Fibroblast of villous mesenchyme (primary cell): ENCODE measurements at regions not wholly inside any gene's neighbourhood (a gene's known extent, or its start where the extent isn't known, plus 50 kb on each side); places are given as distances from the start of the nearest gene placed in this dataset.

Experiments used
- DNase-seq: peaks from one replicate; pipeline ENCODE4 v3.0.0-alpha.2; 2010; ENCODE audit warnings: low read depth
- H3K4me3 ChIP-seq: 2 replicates; pipeline ENCODE4 v1.5.1; 2011; ENCODE audit warnings: low read depth, mild to moderate bottlenecking, low read length
- TF ChIP-seq, protein P1 (sequence below): IDR thresholded peaks from 2 replicates; pipeline ENCODE4 v1.5.1; 2012; ENCODE audit warnings: low read depth, mild to moderate bottlenecking, low read length; ENCODE audit not compliant: insufficient read depth

DNA sequence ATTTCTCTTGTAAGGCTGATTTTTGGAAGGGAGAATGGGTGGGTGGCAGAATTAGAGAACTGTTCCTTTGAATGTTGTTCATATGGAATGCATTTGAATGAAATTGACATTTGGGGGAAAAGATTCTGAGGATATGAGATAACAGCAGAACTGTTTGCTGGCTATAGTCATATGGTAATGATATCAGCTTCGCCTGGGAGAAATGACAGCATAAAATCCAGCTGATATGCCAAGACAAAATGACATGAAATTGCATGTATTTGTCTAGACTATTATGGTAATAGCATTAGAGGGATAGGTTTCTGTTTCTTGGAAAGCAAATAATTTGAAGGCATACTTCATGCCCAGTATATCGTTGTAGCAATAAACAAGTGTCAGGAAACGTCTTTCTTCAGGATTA is 150.8 kb upstream of the SPATS2L start:
- TF ChIP-seq, protein P1, sequence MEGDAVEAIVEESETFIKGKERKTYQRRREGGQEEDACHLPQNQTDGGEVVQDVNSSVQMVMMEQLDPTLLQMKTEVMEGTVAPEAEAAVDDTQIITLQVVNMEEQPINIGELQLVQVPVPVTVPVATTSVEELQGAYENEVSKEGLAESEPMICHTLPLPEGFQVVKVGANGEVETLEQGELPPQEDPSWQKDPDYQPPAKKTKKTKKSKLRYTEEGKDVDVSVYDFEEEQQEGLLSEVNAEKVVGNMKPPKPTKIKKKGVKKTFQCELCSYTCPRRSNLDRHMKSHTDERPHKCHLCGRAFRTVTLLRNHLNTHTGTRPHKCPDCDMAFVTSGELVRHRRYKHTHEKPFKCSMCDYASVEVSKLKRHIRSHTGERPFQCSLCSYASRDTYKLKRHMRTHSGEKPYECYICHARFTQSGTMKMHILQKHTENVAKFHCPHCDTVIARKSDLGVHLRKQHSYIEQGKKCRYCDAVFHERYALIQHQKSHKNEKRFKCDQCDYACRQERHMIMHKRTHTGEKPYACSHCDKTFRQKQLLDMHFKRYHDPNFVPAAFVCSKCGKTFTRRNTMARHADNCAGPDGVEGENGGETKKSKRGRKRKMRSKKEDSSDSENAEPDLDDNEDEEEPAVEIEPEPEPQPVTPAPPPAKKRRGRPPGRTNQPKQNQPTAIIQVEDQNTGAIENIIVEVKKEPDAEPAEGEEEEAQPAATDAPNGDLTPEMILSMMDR = no peak

DNA sequence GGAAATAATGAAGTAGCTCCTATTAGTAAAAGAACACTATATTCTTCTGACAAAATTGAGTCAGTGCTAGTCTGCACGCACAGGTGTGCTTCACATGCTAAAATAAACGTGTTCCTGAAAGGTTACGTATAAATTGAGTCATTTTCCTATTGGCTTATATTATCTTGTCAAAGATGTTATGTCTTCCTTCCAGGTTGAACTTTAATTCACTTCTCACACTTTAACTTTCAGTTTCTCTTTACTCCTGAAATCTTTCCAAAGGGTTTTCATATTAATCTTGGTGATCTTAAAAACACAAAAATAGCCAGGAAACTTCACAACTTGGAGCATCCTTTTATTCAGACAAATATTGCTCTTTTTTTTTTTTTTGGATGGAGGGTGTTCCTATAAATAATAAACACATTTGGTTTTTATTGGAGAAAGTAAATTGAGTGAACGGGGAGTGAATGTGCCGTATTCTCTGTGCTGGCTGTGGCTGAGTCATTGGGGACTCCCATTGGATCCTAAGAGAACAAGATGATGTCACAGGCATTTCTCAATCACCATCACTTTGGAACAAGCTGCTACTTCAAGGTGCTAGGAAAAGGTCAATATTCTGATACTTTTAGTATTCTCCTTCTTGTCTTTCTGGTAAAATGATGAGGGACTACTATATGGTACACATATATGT is 150.2 kb upstream of the SPATS2L start:
- TF ChIP-seq, protein P1 = no peak
- peak overlapping the region; percentile 51 for H3K4me3 ChIP-seq
- DNase-seq = peak; percentile 95

More for the DNA sequence above, 150.8 kb upstream of the SPATS2L start:
- peak overlapping the region; percentile 51 for H3K4me3 ChIP-seq
- no peak for DNase-seq

DNA sequence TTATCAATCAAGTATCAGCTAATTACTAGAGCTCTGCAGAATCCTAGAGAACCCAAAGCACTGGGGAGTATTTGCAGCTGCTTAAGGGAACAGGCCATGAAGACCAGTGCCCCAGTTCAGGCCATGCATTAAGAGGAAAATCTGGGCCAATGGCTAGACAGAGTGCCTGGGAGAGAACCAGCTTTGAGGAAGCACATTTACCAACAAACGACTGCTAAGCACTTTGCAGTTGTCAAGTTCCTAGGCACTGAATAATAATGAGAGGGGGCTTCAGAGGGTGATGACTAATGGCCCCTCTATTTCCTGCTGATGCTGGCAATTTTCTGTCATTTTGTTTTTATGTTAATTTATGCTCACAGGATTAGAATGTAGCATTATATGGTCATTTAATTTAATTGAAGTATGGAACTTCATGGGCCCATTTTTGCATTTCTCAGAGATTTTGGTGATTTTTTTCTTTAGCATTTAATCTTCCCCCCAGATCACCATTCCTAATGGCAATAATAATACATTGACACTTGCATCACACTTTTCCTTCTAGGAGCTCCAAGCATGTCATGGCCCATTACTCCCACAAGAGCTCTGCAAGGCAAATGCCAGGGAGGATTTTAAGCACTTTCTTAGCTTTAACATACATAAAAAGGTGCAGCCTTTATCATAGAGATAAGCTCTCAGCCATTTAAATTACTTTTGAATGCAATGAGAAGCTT is 147.7 kb upstream of the SPATS2L start:
- no peak for DNase-seq
- TF ChIP-seq, protein P1 = no peak
- no peak overlapping the region for H3K4me3 ChIP-seq

DNA sequence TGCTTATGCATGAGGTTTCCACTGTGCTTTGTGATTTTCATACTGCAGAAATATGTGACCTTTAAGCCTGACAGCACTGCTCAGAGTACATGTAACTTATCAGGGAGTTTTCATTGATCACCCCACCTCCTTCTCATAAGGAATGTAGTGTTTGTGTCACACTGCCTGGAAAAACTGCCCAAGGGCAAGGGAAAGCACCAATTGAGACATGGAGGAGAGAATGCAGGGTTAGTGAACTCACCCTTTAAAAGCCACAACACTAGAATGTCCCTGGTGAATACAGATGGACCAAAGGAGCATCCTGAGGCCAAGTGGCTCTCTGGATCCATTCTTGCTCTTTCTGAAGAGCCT is 147.2 kb upstream of the SPATS2L start:
- TF ChIP-seq, protein P1 = no peak
- H3K4me3 ChIP-seq = no peak overlapping the region
- DNase-seq = peak; percentile 39

DNA sequence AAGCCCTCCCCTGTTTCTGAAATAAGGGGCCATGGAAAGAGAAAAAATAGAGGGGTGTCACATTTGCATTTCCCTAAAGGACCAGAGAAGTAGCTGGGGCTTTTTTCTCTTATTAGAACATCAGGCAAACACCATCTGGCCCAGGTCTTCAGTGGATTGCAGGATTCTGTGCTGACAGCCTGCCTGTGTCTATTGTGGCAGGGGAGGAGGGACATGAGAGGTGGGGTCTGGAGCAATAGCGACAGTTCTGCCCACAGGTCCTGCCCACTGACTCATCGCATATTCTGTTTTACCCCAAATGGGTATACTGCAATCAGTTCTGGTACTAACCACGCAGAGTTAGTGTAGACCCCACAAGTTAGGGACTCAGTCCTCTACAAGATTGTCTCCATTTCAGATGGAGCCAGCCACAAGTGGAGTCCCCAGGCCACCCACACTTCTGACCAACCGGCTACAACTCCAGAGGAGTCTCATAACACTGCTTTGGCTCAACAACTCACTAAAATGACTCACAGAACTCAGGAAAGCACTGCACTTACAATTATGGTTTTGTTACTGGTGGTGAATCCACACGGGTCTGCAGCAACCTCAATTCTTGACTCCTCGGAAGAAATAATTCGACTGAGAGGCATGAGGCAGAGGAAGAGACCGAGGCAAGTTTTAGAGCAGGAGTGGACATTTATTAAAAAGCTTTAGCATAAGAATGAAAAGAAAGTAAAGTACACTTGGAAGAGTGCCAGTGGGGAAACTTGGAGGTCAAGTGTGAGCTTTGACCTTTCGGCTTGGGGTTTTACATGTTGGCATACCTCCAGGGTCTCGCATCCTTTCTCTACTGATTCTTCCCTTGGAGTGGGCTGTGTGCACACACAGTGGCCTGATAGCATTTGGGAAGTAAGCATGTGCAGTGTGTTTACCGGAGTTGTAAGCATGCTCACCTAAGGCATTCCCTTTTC is 146.4 kb upstream of the SPATS2L start:
- peak; percentile 21 for DNase-seq
- H3K4me3 ChIP-seq = no peak overlapping the region

DNA sequence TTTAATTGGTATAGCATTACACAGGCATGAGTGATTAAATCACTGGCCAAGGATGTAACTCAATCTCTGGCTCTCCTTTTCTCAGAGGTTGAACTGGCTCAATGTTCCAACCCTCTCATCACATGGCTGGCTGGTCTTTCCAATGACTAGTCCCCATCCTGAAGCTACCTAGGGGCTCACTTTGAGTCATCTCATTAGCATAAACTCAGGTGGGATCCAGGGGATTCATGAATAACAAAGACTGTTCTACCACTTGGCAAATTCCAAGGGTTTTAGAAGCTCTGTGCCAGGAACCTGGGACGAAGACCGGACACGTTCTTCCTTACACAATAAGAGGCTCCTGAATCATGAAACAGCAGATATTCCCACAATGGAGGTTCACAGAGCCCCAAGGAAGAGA is 145.0 kb upstream of the SPATS2L start:
- TF ChIP-seq, protein P1 = no peak
- no peak overlapping the region for H3K4me3 ChIP-seq
- no peak for DNase-seq

More for the DNA sequence above, 146.4 kb upstream of the SPATS2L start:
- TF ChIP-seq, protein P1 = no peak
